ENCODE measurements at regions not wholly inside any gene's neighbourhood (a gene's known extent, or its start where the extent isn't known, plus 50 kb on each side); places are given as distances from the start of the nearest gene placed in this dataset.

DNA sequence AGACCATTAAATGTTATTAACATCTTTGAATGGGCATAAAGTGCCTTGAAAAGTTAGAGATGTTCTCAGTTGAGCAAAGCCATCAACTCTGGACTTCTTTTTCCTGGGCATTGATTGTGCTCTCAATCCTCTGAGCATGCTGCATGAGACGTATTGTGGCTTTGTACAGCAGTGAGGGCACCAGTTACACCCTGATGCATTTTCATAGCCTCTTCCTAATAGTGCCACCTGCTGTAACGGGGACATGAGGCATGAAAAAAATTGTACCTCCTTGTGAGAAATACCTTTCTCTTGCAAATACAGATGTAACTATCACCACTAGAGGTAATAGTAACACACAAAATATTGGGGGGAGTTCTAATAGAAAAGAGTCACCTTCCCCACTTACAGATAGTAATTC is 697.5 kb downstream of the TMEM182 start:
- intact Hi-C loops (cut with micrococcal nuclease) = loop anchor here (5.0 kb wide), 1 partner anchor 297 kb away; no protein-coding TSS in a partner anchor
- H3K27me3 Mint-ChIP-seq (ENCODE audit: insufficient read depth, unreplicated experiment) = peaks cover 85% of the 10 kb centered on the region
- H3K9me3 Mint-ChIP-seq (ENCODE audit: unreplicated experiment) = no peaks in the 10 kb centered on the region
- no peaks in the 10 kb centered on the region for H3K4me1 Mint-ChIP-seq (ENCODE audit: insufficient read depth, unreplicated experiment)
- no peak for DNase-seq (ENCODE audit: unreplicated experiment)
- H3K4me3 Mint-ChIP-seq (ENCODE audit: unreplicated experiment) = no peak overlapping the region
- H3K36me3 Mint-ChIP-seq (ENCODE audit: insufficient read depth, unreplicated experiment) = no peaks in the 10 kb centered on the region
- POLR2A ChIA-PET = no interaction called here
- BruUV-seq (replicated peaks) = no TSS peak
- CTCF ChIA-PET = no interaction called here
- H3K27ac Mint-ChIP-seq (ENCODE audit: low read depth, unreplicated experiment) = no peak overlapping the region
- TF ChIP-seq, protein P1, sequence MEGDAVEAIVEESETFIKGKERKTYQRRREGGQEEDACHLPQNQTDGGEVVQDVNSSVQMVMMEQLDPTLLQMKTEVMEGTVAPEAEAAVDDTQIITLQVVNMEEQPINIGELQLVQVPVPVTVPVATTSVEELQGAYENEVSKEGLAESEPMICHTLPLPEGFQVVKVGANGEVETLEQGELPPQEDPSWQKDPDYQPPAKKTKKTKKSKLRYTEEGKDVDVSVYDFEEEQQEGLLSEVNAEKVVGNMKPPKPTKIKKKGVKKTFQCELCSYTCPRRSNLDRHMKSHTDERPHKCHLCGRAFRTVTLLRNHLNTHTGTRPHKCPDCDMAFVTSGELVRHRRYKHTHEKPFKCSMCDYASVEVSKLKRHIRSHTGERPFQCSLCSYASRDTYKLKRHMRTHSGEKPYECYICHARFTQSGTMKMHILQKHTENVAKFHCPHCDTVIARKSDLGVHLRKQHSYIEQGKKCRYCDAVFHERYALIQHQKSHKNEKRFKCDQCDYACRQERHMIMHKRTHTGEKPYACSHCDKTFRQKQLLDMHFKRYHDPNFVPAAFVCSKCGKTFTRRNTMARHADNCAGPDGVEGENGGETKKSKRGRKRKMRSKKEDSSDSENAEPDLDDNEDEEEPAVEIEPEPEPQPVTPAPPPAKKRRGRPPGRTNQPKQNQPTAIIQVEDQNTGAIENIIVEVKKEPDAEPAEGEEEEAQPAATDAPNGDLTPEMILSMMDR (IDR thresholded peaks at IDR 0.05; ENCODE audit: unreplicated experiment) = no peak

DNA sequence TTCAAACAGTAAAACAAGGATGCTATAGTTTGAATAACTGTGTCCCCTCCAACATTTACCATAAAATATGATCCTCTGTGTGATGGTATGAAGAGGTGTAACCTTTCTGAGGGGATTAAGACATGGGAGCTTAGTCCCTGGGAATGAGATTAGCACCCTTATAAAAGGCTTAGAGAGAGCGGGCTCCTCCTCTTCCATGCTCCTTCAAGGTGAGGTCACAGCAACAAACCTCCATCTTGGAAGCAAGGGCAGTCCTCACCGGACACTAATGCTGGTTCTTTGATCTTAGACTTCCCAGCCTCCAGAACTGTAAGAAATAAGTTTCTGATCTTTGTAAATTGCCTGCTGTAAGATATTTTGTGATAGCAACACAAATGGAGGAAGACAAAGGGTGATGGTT is 700.3 kb downstream of the TMEM182 start:
- TF ChIP-seq, protein P1 (IDR thresholded peaks at IDR 0.05; ENCODE audit: unreplicated experiment) = no peak
- no TSS peak for BruUV-seq (replicated peaks)
- no peak for DNase-seq (ENCODE audit: unreplicated experiment)
- Mint-ChIP-seq H3K27me3 (ENCODE audit: insufficient read depth, unreplicated experiment) (peaks cover 84% of the 10 kb centered on the region), H3K27ac (ENCODE audit: low read depth, unreplicated experiment) (no peak overlapping the region), H3K9me3 (ENCODE audit: unreplicated experiment) (no peaks in the 10 kb centered on the region), H3K4me3 (ENCODE audit: unreplicated experiment) (no peak overlapping the region), H3K36me3 (ENCODE audit: insufficient read depth, unreplicated experiment) (no peaks in the 10 kb centered on the region), H3K4me1 (ENCODE audit: insufficient read depth, unreplicated experiment) (no peaks in the 10 kb centered on the region)
- ChIA-PET CTCF (no interaction called here), POLR2A (no interaction called here)
- intact Hi-C loops (cut with micrococcal nuclease) = no loop called here

DNA sequence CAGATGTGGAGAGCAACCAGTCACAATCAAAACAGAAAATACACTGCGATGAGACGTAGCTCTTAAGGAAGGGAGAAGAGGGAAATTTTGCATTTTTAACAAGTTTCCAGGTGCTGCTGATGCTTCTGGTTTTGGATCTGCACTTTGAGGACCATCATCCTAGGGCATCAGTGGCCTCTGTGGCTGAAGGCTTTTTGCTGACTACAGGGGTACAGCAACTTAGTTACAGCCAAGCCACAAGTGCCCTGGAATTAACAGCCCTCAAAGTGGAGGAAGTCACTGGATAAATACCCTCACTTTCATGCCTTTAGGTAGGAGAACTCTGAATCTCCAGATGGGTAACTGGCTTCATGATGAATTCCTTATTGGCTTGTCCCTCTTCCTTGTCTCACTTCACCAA is 700.9 kb downstream of the TMEM182 start:
- DNase-seq (ENCODE audit: unreplicated experiment) = no peak
- intact Hi-C loops (cut with micrococcal nuclease) = no loop called here
- POLR2A ChIA-PET = no interaction called here
- no peaks in the 10 kb centered on the region for H3K4me1 Mint-ChIP-seq (ENCODE audit: insufficient read depth, unreplicated experiment)
- TF ChIP-seq, protein P1 (IDR thresholded peaks at IDR 0.05; ENCODE audit: unreplicated experiment) = no peak
- no TSS peak for BruUV-seq (replicated peaks)
- peaks cover 78% of the 10 kb centered on the region for H3K27me3 Mint-ChIP-seq (ENCODE audit: insufficient read depth, unreplicated experiment)
- no peak overlapping the region for H3K27ac Mint-ChIP-seq (ENCODE audit: low read depth, unreplicated experiment)
- H3K4me3 Mint-ChIP-seq (ENCODE audit: unreplicated experiment) = no peak overlapping the region
- CTCF ChIA-PET = interaction anchor here (0.6 kb wide), 1 partner anchor 44 kb away, joined by 3 read pairs; no protein-coding TSS in a partner anchor
- no peaks in the 10 kb centered on the region for H3K9me3 Mint-ChIP-seq (ENCODE audit: unreplicated experiment)
- no peaks in the 10 kb centered on the region for H3K36me3 Mint-ChIP-seq (ENCODE audit: insufficient read depth, unreplicated experiment)

DNA sequence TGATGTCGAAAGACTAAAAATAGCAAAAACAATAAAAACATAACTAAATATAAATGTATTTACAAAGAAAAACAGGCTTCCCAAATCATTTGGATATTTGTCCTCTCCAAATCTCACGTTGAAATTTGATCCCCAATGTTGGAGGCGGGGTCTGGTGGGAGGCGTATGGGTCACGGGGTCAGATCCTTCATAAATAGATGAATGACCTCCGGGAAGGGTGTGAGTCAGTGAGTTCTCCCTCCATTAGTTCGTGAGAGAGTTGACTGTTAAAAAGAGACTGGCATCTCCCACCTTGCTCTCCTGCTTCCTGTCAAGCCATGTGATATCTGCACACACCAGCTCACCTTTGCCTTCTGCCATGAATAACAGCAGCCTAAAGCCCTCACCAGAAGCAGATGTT is 703.0 kb downstream of the TMEM182 start:
- H3K4me1 Mint-ChIP-seq (ENCODE audit: insufficient read depth, unreplicated experiment) = no peaks in the 10 kb centered on the region
- intact Hi-C loops (cut with micrococcal nuclease) = no loop called here
- H3K4me3 Mint-ChIP-seq (ENCODE audit: unreplicated experiment) = no peak overlapping the region
- TF ChIP-seq, protein P1 (IDR thresholded peaks at IDR 0.05; ENCODE audit: unreplicated experiment) = no peak
- no TSS peak for BruUV-seq (replicated peaks)
- CTCF ChIA-PET = interaction anchor here (0.8 kb wide), 1 partner anchor 11 kb away, joined by 4 read pairs; no protein-coding TSS in a partner anchor
- no peak overlapping the region for H3K27ac Mint-ChIP-seq (ENCODE audit: low read depth, unreplicated experiment)
- H3K36me3 Mint-ChIP-seq (ENCODE audit: insufficient read depth, unreplicated experiment) = no peaks in the 10 kb centered on the region
- POLR2A ChIA-PET = no interaction called here
- no peak for DNase-seq (ENCODE audit: unreplicated experiment)
- H3K27me3 Mint-ChIP-seq (ENCODE audit: insufficient read depth, unreplicated experiment) = peaks cover 56% of the 10 kb centered on the region
- H3K9me3 Mint-ChIP-seq (ENCODE audit: unreplicated experiment) = no peaks in the 10 kb centered on the region

Measured in MCF 10A (cell line).